Fibroblast of lung (primary cell): ENCODE measurements at regions not wholly inside any gene's neighbourhood (a gene's known extent, or its start where the extent isn't known, plus 50 kb on each side); places are given as distances from the start of the nearest gene placed in this dataset.

Experiments used
- DNase-seq, 2 donors: peaks; one replicate each; pipeline versions ENCODE4 v3.0.0 to v3.0.0-alpha.2; 2010; ENCODE audit warnings: low read depth in 2 of 2
- H2AFZ ChIP-seq: 2 replicates; pipeline ENCODE4 v1.5.1; 2012; ENCODE audit warnings: low read length, control low read depth, inconsistent platforms
- H3K27ac ChIP-seq: 2 replicates; pipeline ENCODE4 v1.5.1; 2011; ENCODE audit warnings: low read length, control low read depth; ENCODE audit not compliant: insufficient read depth
- H3K27me3 ChIP-seq: 2 replicates; pipeline ENCODE4 v1.5.1; 2011; ENCODE audit warnings: mild to moderate bottlenecking, low read length; ENCODE audit not compliant: control insufficient read depth, insufficient read depth
- H3K36me3 ChIP-seq: 2 replicates; pipeline ENCODE4 v1.5.1; 2011; ENCODE audit warnings: low read length; ENCODE audit not compliant: control insufficient read depth, insufficient read depth
- H3K4me1 ChIP-seq: 2 replicates; pipeline ENCODE4 v1.5.1; 2011; ENCODE audit warnings: low read length; ENCODE audit not compliant: control insufficient read depth, insufficient read depth; ENCODE audit errors: extremely low read depth
- H3K4me2 ChIP-seq: 2 replicates; pipeline ENCODE4 v1.5.1; 2011; ENCODE audit warnings: low read length, control low read depth; ENCODE audit not compliant: insufficient read depth; ENCODE audit errors: extremely low read depth
- H3K4me3 ChIP-seq, 4 experiments: fragments of 200-600 bp in 1 of 4; sonication (generic) in 1 of 4; replicated peaks in 1 of 4; 2 replicates each; pipeline ENCODE4 v1.5.1; 2011 to 2016; ENCODE audit warnings: low read length in 4 of 4, low read depth in 3 of 4, mild to moderate bottlenecking in 3 of 4, control low read depth in 2 of 4, inconsistent platforms in 1 of 4, mixed read lengths in 1 of 4; ENCODE audit not compliant: insufficient read depth in 1 of 4; ENCODE audit errors: control extremely low read depth in 1 of 4
- H3K79me2 ChIP-seq: 2 replicates; pipeline ENCODE4 v1.5.1; 2012; ENCODE audit warnings: mild to moderate bottlenecking, low read length, inconsistent platforms; ENCODE audit not compliant: control insufficient read depth, insufficient read depth
- H3K9ac ChIP-seq: 2 replicates; pipeline ENCODE4 v1.5.1; 2011; ENCODE audit warnings: mild to moderate bottlenecking, low read length, control low read depth; ENCODE audit not compliant: insufficient read depth
- H3K9me3 ChIP-seq: 2 replicates; pipeline ENCODE4 v1.5.1; 2012; ENCODE audit warnings: low read depth, low read length; ENCODE audit not compliant: control insufficient read depth, insufficient read depth
- H4K20me1 ChIP-seq: 2 replicates; pipeline ENCODE4 v1.5.1; 2011; ENCODE audit warnings: low read length; ENCODE audit not compliant: control insufficient read depth, insufficient read depth; ENCODE audit errors: extremely low read depth
- EZH2 ChIP-seq: IDR thresholded peaks from 2 replicates; pipeline ENCODE4 v1.5.1; 2012; ENCODE audit warnings: low read length, control low read depth, mild to moderate bottlenecking; ENCODE audit errors: missing control alignments
- TF ChIP-seq, protein P1 (sequence below), 2 donors: IDR thresholded peaks in 1 of 2; conservative IDR thresholded peaks in 1 of 2; 1 replicate in 1 of 2; 2 replicates in 1 of 2; pipeline ENCODE4 v1.5.1; 2011 to 2012; ENCODE audit warnings: low read length in 2 of 2, control low read depth in 1 of 2, inconsistent platforms in 1 of 2, low read depth in 1 of 2, mild to moderate bottlenecking in 1 of 2

DNA sequence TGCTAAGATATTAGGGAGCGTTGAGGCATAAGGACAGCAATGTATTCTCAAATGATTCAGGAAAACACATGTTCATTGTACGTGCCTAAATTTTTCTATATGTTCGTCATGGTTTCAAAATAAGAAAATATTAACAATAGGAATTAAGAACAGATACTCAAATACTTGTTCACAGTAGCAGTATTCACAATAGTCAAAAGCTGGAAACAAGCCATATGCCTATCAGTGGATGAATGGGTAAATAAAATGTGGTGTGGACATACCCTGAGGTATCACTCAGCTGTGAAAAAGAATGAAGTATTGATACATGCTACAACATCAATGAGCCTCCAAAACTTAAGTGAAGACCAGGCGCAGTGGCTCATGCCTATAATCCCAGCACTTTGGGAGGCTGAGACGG, 84.7 kb upstream of the PTER start:
- TF ChIP-seq, protein P1, sequence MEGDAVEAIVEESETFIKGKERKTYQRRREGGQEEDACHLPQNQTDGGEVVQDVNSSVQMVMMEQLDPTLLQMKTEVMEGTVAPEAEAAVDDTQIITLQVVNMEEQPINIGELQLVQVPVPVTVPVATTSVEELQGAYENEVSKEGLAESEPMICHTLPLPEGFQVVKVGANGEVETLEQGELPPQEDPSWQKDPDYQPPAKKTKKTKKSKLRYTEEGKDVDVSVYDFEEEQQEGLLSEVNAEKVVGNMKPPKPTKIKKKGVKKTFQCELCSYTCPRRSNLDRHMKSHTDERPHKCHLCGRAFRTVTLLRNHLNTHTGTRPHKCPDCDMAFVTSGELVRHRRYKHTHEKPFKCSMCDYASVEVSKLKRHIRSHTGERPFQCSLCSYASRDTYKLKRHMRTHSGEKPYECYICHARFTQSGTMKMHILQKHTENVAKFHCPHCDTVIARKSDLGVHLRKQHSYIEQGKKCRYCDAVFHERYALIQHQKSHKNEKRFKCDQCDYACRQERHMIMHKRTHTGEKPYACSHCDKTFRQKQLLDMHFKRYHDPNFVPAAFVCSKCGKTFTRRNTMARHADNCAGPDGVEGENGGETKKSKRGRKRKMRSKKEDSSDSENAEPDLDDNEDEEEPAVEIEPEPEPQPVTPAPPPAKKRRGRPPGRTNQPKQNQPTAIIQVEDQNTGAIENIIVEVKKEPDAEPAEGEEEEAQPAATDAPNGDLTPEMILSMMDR (conservative IDR thresholded peaks at IDR 0.05 in 1 of 2, IDR thresholded peaks at IDR 0.05 in 1 of 2; ENCODE audit: low read depth in 1 of 2, low read length in 2 of 2) = no peak
- no peak for TF ChIP-seq EZH2
- no peaks in the 10 kb centered on the region for H3K36me3 ChIP-seq
- no peak for DNase-seq
- no peak overlapping the region for H3K4me3 ChIP-seq
- no peak overlapping the region for H3K4me2 ChIP-seq
- H3K27ac ChIP-seq = no peak overlapping the region
- H3K27me3 ChIP-seq = no peaks in the 10 kb centered on the region
- no peak overlapping the region for H2AFZ ChIP-seq
- H3K9ac ChIP-seq = no peak overlapping the region
- no peaks in the 10 kb centered on the region for H4K20me1 ChIP-seq
- no peaks in the 10 kb centered on the region for H3K79me2 ChIP-seq
- H3K9me3 ChIP-seq = no peaks in the 10 kb centered on the region
- H3K4me1 ChIP-seq = no peaks in the 10 kb centered on the region

DNA sequence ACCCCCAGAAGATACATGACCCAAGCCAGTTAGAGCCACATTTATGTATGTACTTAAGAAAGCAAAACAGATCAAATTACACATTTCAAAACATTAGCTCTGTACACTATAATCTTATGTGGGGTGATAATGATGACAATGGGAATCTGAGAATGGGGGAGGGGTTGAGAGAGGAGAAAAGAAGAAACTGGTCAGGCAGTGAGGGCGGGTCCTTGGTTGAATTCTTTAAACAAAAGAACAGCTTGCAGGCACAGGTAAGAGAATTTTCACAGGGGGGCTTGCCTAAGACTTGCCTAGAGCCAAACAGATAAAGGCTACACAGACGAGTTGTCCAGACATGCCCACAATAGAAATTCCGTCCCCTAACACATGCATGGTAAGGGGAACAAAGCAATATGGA, 76.8 kb upstream of the PTER start:
- Histone ChIP-seq H3K4me1 (no peaks in the 10 kb centered on the region), H2AFZ (no peak overlapping the region), H3K9me3 (no peaks in the 10 kb centered on the region), H3K36me3 (no peaks in the 10 kb centered on the region), H3K4me2 (no peak overlapping the region), H3K27ac (no peak overlapping the region), H3K27me3 (no peaks in the 10 kb centered on the region), H4K20me1 (no peaks in the 10 kb centered on the region), H3K79me2 (no peaks in the 10 kb centered on the region), H3K9ac (no peak overlapping the region), H3K4me3 (no peak overlapping the region)
- TF ChIP-seq EZH2 = no peak
- TF ChIP-seq, protein P1 (conservative IDR thresholded peaks at IDR 0.05 in 1 of 2, IDR thresholded peaks at IDR 0.05 in 1 of 2; ENCODE audit: low read depth in 1 of 2, low read length in 2 of 2) = no peak
- no peak for DNase-seq

DNA sequence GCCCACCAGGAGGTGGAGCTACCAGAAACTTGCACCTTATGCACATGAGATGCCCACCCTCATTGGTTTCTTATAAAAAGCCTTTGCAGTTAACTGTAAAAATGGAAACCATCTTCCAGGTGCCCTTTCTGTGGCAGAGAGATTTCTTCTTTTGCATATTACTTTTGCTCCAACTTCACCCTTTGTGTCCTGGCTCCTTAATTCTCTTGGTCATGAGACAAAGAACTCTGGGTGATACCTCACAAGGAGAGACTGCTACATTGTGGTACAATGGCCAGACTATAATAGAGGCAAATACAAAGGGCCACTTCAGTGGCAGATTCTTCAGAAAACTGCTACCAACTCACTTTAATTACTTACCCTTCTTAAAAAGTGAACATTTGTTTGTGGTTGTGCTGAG, 76.4 kb upstream of the PTER start:
- no peaks in the 10 kb centered on the region for H4K20me1 ChIP-seq
- no peak for DNase-seq
- H3K4me1 ChIP-seq = no peaks in the 10 kb centered on the region
- no peak overlapping the region for H3K9ac ChIP-seq
- H3K27ac ChIP-seq = no peak overlapping the region
- H3K4me3 ChIP-seq = no peak overlapping the region
- H3K4me2 ChIP-seq = no peak overlapping the region
- no peaks in the 10 kb centered on the region for H3K79me2 ChIP-seq
- no peaks in the 10 kb centered on the region for H3K36me3 ChIP-seq
- no peaks in the 10 kb centered on the region for H3K9me3 ChIP-seq
- no peak for TF ChIP-seq EZH2
- TF ChIP-seq, protein P1 (conservative IDR thresholded peaks at IDR 0.05 in 1 of 2, IDR thresholded peaks at IDR 0.05 in 1 of 2; ENCODE audit: low read depth in 1 of 2, low read length in 2 of 2) = no peak
- H3K27me3 ChIP-seq = no peaks in the 10 kb centered on the region
- no peak overlapping the region for H2AFZ ChIP-seq
